Activated CD8-positive, alpha-beta memory T cell treated with anti-CD3 and anti-CD28 coated beads for 36 hours (primary cell): ENCODE measurements at regions not wholly inside any gene's neighbourhood (a gene's known extent, or its start where the extent isn't known, plus 50 kb on each side); places are given as distances from the start of the nearest gene placed in this dataset.

ENCODE experiments used
- CTCF ChIA-PET: fragments of 350-600 bp; sonication (Branson Sonifier 250); formaldehyde crosslinking; loops from one replicate; lab custom pipeline; 2021; ENCODE audit warnings: antibody characterized with exemption; lab: Charles Lee
- POLR2A ChIA-PET: fragments of 350-600 bp; sonication (Branson Sonifier 250); formaldehyde crosslinking; loops from one replicate; lab custom pipeline; 2021; ENCODE audit warnings: antibody characterized with exemption; lab: Charles Lee

GRCh38 chr3:70805061-70805889, 492.8 kb upstream of the MDFIC2 start:
- ChIA-PET POLR2A (no interaction called here), CTCF (no interaction called here)

GRCh38 chr3:70803891-70804290, 491.5 kb upstream of the MDFIC2 start:
- CTCF ChIA-PET, result no interaction called here
- POLR2A ChIA-PET, result no interaction called here

- ChIA-PET POLR2A (no interaction called here), CTCF (no interaction called here)
Measured at GRCh38 chr3:70803319-70803718, 490.9 kb upstream of the MDFIC2 start.

GRCh38 chr3:70800951-70801350, 488.5 kb upstream of the MDFIC2 start:
- CTCF ChIA-PET, result no interaction called here
- POLR2A ChIA-PET, result no interaction called here

- ChIA-PET CTCF (no interaction called here), POLR2A (no interaction called here)
Measured at GRCh38 chr3:70789878-70790277, 477.4 kb upstream of the MDFIC2 start.

- POLR2A ChIA-PET, result no interaction called here
Measured at GRCh38 chr3:70780790-70781189, 468.4 kb upstream of the MDFIC2 start.

GRCh38 chr3:70779296-70779695, 466.9 kb upstream of the MDFIC2 start:
- CTCF ChIA-PET, result no interaction called here
- POLR2A ChIA-PET, result no interaction called here

More at GRCh38 chr3:70780790-70781189, 468.4 kb upstream of the MDFIC2 start:
- CTCF ChIA-PET, result no interaction called here

- CTCF ChIA-PET, result no interaction called here
- POLR2A ChIA-PET, result no interaction called here
Measured at GRCh38 chr3:70776081-70776480, 463.6 kb upstream of the MDFIC2 start.

- POLR2A ChIA-PET, result no interaction called here
- CTCF ChIA-PET, result no interaction called here
Measured at GRCh38 chr3:70775257-70775656, 462.8 kb upstream of the MDFIC2 start.

- ChIA-PET CTCF (no interaction called here), POLR2A (no interaction called here)
Measured at GRCh38 chr3:70774641-70775040, 462.2 kb upstream of the MDFIC2 start.

GRCh38 chr3:70771426-70772147, 459.1 kb upstream of the MDFIC2 start:
- CTCF ChIA-PET, result no interaction called here

GRCh38 chr3:70770650-70771049, 458.2 kb upstream of the MDFIC2 start:
- CTCF ChIA-PET, result no interaction called here
- POLR2A ChIA-PET, result no interaction called here

More at GRCh38 chr3:70771426-70772147, 459.1 kb upstream of the MDFIC2 start:
- POLR2A ChIA-PET, result no interaction called here

GRCh38 chr3:70766301-70766700, 453.9 kb upstream of the MDFIC2 start:
- POLR2A ChIA-PET, result no interaction called here

GRCh38 chr3:70763894-70764293, 451.5 kb upstream of the MDFIC2 start:
- CTCF ChIA-PET, result no interaction called here

More at GRCh38 chr3:70766301-70766700, 453.9 kb upstream of the MDFIC2 start:
- CTCF ChIA-PET, result interaction anchor here (0.6 kb wide), 1 partner anchor 40 kb away, joined by 3 read pairs; no protein-coding TSS in a partner anchor

GRCh38 chr3:70757658-70758057, 445.2 kb upstream of the MDFIC2 start:
- ChIA-PET CTCF (interaction anchor here (0.6 kb wide), 1 partner anchor 852 kb away, joined by 3 read pairs; no protein-coding TSS in a partner anchor), POLR2A (no interaction called here)

More at GRCh38 chr3:70763894-70764293, 451.5 kb upstream of the MDFIC2 start:
- POLR2A ChIA-PET, result no interaction called here

GRCh38 chr3:70755526-70755925, 443.1 kb upstream of the MDFIC2 start:
- CTCF ChIA-PET, result no interaction called here
- POLR2A ChIA-PET, result no interaction called here

- ChIA-PET CTCF (no interaction called here), POLR2A (no interaction called here)
Measured at GRCh38 chr3:70754314-70754713, 441.9 kb upstream of the MDFIC2 start.

- POLR2A ChIA-PET, result no interaction called here
- CTCF ChIA-PET, result no interaction called here
Measured at GRCh38 chr3:70753572-70753971, 441.1 kb upstream of the MDFIC2 start.

GRCh38 chr3:70752051-70752450, 439.6 kb upstream of the MDFIC2 start:
- POLR2A ChIA-PET, result no interaction called here

GRCh38 chr3:70749122-70749521, 436.7 kb upstream of the MDFIC2 start:
- POLR2A ChIA-PET, result no interaction called here
- CTCF ChIA-PET, result no interaction called here

More at GRCh38 chr3:70752051-70752450, 439.6 kb upstream of the MDFIC2 start:
- CTCF ChIA-PET, result no interaction called here

- CTCF ChIA-PET, result no interaction called here
- POLR2A ChIA-PET, result no interaction called here
Measured at GRCh38 chr3:70748593-70748992, 436.2 kb upstream of the MDFIC2 start.
